ENCODE measurements at regions not wholly inside any gene's neighbourhood (a gene's known extent, or its start where the extent isn't known, plus 50 kb on each side); places are given as distances from the start of the nearest gene placed in this dataset.
A peak's percentile ranks its signal among the peaks of the same experiment; 100 is the strongest.
"Not testable (repeated sequence)": the region's sequence is repeated elsewhere in the genome, so short reads cannot be mapped to it uniquely, and the experiment has no call there.

DNA sequence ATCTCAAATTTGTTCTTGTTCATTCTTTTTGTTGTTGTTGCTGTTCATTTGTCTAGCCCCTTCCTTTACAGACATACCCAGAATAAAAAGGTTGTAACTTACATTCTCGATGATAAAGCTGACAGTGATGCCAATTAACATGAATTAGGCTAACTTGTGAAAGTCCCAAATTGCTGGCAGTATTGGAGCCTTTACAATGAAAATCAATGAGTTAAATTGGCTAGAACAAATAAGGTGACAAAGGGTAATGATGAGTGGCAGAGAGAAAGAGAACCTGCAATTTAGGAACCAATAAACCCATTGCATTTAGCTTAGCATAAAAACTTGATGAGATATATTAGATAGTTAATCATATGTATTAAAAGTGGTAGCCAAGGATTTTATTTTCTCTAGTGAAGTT lies 521.0 kb downstream of the ADCYAP1 start:
- DNase-seq = no peak

DNA sequence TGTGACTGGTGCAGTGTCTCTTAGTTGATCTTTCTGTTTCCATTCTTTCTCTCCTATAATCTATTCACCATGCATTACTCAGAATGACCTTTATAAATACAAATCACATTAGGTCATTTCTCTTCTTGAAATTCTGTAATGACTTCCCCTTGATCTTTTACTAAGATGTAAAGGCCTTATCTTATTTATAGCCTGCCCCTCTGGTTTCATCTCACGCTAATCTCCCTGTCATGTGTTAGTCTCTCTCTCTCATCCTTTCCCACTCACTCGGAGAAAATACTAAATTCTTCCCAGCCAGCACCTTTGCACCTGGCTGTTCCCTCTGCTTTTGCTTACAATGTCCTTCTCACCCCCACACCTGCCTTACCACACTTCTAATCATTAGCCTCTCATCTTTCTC lies 530.8 kb downstream of the ADCYAP1 start:
- DNase-seq = no peak

DNA sequence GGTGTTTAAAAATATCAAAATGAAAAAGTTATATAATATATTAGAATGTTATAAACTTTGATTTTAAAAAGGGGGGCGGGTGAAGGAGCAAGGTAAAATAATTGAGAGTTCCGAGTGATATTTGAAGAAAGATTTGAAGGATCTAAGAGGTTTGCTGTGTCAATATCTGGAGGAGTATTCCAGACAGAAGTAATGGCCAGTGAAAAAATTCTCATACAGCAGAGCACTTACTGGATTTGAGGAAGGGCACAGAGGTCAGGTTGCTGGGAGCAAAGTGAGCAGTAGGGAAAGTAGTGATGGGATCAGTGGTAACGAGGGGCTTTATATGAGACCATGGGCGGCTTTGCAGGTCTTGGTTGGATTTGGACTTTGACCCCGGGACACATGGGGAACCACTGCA lies 531.5 kb downstream of the ADCYAP1 start:
- no peak for DNase-seq

DNA sequence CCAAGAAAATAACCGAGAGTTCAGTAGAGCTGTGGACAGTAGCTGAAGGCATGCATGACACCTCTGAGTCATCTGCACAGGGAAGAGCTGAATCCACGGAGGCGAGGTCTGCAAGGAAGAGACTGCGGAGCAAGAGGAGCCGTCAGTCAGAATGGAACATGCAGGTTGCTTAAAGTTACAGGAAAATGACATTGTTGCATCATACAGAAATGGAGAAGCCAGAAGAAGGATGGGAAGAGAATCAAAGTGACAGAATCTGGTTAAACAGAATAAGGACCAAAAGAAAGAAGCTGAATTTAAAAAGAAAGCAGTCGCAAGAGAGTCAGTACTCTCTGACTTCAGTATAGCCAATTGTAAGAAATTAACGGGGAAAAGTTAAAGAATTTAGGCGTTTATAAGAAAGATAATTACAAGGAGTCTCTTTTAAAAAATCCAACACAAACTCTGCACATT lies 533.8 kb downstream of the ADCYAP1 start:
- DNase-seq = no peak

DNA sequence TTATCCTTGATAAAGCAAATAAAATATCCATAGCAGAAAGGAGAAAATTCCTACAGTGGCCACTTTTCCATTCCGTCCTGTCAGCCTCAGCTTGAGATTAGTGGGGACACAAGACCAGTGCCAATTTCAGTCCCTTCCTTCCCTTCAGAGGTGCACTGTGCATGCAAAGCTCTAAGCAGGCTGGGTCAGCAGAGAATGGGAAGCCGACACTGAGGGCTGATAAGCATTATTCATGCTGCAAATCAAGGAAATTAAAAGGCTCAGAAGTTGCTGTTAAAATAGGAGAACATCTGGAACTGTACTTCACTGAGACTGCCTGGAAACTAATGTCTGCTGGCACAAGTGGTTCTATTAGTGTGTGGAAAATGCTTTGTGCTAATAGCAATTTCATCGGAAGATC lies 534.3 kb downstream of the ADCYAP1 start:
- peak in 1 of 2 experiments; percentile 18 for DNase-seq

DNA sequence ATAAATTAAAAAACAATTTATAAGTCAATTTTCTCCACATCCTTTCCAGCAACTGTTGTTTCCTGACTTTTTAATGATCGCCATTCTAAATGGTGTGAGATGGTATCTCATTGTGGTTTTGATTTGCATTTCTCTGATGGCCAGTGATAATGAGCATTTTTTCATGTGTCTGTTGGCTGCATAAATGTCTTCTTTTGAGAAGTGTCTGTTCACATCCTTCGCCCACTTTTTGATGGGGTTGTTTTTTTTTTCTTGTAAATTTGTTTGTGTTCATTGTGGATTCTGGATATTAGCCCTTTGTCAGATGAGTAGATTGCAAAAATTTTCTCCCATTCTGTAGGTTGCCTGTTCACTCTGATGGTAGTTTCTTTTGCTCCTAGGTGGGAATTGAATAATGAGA lies 539.4 kb downstream of the ADCYAP1 start:
- DNase-seq = not testable (repeated sequence)

DNA sequence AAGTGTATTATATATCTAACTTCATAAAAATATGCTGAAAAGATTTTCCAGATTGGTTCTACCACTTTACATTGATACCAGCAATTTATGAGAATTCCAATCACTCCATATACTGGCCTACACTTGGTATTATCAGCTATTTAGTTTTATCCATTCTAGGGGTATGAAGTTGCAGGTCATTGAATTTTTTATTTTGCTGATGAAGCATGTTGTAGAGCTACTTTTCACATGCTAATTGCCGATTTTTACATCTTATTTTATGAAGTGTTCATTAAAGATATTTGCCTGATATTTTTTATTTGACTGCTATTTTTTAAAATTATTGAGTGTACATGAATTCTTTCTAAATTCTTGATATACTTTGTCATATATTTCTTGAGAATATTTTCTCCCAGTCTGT lies 542.1 kb downstream of the ADCYAP1 start:
- no peak for DNase-seq

DNA sequence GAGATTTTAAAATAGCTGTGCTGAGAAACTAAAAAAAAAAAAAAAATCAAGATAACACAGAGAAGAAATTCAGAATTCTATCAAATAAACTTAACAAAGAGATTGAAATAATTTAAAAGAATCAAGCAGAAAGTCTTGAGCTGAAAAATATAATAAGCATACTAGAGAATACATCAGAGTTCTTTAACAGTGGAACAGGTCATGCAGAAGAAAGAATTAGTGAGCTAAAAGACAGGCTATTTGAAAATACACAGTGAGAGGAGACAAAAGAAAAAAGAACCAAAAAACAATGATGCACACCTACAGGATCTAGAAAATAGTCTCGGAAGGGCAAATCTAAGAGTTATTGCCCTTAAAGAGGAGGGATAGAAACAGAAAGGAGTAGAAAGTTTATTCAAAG lies 548.1 kb downstream of the ADCYAP1 start:
- DNase-seq = no peak

DNA sequence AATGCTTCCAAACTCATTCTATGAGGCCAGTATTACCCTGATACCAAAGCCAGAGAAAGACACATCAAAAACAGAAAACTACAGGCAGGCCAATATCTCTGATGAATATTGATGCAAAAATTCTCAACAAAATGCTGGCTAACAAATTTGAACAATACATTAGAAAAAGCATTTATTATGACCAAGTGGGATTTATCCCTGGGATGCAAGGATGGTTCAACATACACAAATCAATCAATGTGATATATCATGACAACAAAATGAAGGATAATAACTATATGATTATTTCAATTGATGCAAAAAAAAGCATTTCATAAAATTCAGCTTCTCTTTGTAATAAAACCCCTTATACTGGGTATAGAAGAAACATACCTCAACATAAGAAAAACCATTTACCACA lies 550.9 kb downstream of the ADCYAP1 start:
- no peak for DNase-seq

DNA sequence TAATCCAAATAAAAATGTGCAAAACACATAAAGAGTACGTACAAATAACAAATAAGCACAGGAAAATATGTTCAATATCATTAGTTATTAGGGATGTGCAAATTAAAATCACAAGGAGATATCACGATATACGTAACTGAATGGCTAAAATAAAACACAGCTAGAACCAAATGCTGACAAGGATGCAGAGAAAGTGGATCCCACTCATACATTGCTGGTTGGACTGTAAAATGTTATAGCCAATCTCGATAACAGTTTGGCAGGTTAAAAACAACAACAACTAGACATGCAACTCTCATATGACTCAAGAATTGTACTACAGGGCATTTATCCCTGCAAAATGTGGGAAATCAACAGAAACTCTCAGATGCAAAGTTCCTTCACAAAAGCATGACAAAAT lies 553.9 kb downstream of the ADCYAP1 start:
- no peak for DNase-seq

DNA sequence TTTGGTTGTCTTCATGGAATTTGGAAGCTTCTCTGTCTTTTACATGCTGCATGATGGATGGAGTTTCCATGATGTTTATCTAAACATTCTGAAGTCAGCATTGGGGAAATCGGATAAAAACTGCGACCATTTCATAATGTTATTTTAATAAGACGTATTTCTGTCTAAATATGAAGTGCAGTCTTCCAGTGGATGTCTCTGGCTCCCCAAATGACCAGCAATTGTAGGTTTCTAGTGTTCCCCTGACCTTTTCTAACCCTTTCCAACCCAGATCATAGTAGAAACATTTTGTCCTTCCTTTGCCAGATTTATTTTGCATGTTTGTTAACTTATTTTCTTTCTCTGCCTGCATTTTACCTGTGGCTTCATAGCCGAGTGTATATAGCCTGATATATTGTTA lies 559.3 kb downstream of the ADCYAP1 start:
- DNase-seq = no peak

DNA sequence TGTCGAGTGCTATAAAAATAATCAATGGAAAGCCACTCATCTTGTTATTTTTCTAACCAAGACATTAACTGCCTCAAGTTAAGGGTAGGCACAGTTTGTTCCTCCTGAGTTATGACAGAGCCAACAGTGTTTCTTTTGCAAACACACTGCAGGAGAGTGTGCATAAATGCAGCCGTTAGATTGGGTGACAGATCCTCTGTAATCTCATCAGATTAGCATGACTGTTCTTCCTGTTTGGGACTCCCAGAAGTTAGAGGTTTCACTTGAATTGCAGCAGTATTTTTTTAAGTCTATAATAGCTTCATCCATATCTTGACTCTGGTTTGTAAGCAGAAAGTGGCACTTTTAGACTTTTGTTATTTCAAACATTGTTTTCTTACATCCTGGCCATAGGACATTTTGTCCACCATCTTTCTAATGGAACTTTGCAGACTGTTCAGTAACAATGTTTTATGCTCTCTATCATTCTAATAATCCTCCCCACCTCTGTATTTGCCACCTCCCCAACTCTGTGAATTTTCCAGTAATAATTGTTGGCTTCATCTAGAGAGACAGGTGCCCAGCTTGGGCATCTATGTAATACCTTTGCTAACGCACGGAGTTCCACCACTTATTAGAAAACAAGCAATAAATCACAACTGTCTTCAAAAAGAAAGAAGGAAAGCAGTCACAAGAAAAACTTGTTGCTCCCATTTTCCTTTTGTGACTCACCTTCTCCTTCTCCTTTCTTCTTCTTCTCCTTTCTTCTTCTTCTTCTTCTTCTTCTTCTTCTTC lies 560.0 kb downstream of the ADCYAP1 start:
- DNase-seq = peak in 1 of 2 experiments; percentile 5

DNA sequence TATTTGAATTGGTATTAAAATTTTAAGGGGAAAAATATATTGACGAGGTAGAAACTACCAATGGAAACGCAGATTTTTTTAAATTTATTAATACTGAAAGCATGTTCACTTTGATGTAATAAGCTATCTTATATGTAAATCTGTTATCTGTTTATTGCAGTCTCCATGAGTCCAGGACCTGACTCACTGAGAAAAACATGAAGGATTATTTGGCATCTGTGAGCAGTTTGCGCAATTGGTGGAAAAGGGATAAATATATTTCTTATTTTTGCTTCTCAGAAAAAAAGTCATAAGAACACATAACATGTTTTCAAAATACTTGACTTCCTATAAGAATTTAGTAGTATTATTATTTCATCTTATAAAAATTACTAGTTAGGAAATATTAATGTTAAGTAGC lies 561.4 kb downstream of the ADCYAP1 start:
- no peak for DNase-seq

DNA sequence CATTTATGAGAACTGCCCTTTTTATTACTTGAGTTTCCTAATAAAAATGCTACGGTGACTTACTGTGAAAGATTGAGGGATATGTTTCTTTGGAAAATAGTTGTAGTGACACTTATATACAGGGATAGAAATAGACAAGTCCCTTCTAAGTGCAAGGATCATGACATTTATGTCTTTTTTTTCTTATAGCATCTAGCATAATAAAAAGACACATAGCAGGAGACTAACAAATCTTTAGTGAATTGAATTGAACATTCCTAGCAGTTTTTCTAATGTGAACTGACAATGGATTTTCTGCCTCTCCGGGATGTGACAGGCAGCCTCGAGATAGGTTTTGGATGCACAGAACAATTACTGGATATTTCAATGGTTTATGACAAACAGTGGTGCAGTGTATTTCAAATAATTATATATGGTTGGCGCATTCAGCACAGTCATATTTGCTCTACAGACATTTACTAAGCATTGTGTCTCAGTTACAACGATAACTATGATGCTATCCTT lies 562.8 kb downstream of the ADCYAP1 start:
- DNase-seq = no peak

DNA sequence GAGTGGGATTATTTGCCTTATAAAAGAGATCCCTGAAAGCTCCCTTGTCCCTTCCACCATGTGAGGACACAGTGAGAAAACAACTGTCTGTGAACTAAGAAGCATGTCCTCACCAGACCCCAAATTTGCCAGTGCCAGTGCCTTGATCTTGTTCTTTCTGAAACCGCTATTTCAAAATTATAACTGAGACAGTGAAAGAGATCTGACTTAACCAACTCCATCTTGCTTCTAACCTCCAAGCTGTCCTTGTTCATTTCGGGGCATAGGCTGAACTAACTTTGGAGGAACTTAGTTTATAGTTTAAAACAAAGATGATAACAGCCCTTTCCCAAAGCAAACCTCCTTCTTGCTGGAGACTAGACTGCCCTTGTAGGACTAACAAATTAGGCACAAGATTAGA lies 563.9 kb downstream of the ADCYAP1 start:
- no peak for DNase-seq

DNA sequence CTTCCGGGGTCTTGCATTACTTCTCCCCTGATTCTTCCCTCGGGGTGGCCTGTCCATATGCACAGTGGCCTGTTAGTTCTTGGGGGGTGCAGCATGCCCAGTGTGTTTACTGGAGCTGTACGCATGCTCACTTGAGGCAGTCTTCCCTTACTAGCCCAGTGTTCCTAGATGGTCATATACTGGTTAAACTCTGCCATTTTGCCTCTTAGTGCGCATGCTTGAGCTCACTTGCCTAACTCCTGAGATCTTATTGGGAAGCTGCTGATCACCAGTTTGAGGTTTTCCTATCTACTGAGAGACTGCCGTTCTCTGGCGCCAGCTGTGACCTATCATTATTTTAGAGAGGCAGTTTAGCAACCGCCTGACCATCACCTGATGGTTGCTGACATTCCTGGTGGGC lies 571.2 kb downstream of the ADCYAP1 start:
- no peak for DNase-seq

DNA sequence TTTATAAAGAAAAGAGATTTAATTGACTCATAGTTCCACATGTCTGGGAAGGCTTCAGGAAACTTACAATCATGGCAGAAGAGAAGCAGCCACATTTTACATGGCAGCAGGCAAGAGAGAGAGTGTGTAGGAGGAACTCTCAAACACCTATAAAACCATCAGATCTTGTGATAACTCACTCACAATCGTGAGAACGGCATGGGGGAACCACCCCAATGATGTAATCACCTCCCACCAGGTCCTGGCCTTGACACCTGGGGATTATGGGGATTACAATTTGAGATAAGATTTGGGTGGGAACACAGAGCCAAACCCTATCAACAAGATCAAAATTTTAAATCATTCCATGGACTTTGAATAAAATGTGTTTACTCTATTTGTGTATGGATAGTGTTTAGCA lies 575.6 kb downstream of the ADCYAP1 start:
- DNase-seq = no peak

DNA sequence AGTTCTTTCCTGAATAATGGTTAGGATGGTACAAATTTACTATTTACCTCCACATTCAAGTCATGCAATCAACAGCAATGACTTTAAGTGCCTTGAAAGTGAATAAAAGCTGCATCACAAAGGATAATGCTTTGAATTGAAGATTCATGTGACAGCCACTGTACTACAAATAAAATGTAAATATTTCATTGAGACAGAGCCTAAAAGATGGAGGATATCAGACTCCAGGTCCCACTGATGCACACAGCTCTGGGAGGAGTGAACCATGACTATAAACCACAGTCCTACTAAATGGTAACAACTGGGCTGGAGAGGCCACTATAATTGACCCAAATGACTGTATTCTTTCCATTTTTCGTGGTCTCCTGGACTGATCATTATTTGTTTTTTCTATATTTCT lies 576.9 kb downstream of the ADCYAP1 start:
- DNase-seq = no peak

DNA sequence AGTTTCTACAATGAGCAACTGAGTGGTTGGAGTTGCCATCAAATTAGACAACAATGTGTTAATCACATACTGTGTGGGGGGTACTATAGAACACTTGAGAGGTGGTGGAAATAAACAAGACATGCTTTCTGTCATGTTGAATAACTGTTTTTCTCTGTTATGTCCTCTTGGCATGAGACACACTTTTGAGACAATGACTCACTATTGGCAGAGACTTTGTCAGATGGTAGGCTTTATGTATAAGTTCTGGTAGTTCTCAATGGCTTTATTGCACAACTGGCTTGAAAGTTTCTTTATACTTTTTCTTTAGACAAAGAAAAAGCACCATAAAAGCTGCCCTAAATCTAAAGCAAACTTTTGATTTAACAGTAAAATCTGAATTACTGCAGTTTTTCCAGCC lies 578.7 kb downstream of the ADCYAP1 start:
- DNase-seq = no peak

DNA sequence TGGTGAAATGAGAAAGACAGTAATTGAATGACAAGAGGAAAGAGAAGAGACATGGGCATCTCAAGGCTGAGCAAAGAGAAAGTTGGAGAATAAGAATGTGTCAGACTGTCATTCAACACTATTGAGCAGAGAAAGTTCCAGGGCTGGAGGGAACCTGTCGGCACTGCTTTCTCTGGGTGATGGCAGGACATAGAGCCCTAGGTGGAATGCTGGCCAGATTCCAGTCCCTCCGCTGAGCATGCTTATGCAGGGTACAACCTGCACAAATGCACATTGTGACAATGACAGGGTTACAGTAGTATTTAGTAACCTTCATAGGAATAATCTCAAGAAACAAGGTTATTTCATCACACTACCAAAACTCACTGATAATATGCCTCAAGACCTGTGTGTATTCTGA lies 582.8 kb downstream of the ADCYAP1 start:
- DNase-seq = no peak

DNA sequence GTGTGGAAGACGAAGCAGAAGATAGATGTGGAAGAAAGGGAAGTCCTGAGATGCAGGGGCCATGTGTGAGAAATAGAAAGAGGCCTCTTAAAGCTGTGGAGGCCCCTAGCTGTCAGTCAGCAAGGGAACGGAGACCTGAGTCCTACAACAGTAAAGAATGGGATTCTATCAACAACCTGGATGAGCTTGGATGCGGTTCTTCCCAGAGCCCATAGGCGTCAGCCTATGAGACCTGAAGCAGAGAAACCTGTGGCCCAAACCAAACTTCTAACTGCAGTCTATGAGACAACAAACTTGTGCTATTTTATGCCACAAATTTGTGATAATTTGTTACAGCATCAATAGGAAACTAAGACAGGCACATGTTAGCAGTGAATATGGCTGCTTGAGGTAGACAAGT lies 583.7 kb downstream of the ADCYAP1 start:
- no peak for DNase-seq

DNA sequence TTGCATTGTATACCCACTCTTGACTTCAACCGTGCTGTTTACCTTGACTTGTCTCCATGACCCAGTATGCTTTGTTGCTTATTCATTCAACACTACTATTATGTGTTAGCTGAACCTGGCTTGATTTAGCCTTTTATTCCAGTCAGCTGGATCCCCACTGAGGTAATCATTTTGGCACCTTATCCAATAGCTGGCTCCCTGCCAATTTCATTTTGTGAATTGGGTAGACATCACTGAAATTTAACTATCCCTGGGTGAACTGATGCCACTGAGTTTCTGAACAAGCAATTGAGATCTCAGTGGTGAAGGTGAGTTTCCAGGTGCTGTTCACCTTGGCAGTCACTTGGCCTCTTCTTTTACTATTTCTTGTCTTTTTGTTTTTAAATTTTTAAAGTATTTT lies 584.3 kb downstream of the ADCYAP1 start:
- DNase-seq = no peak

DNA sequence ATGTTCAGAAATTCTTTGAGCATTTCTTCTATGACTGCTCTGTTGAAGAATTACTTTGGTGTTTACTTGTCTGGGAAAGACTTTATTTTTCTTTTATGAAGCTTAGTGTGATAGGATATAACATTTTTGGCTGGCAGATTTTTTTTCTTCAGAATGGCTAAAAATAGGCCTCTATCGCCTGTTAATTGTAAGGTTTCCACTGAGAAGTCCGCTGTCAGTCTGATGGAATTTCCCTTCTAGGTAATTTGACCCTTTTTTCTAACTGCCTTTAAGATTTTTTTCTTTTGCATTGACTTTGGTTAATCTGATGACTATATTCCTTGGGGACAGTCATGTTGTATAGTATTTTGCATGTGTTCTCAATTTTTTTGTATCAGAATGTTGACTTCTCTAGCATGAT lies 590.7 kb downstream of the ADCYAP1 start:
- DNase-seq = no peak

DNA sequence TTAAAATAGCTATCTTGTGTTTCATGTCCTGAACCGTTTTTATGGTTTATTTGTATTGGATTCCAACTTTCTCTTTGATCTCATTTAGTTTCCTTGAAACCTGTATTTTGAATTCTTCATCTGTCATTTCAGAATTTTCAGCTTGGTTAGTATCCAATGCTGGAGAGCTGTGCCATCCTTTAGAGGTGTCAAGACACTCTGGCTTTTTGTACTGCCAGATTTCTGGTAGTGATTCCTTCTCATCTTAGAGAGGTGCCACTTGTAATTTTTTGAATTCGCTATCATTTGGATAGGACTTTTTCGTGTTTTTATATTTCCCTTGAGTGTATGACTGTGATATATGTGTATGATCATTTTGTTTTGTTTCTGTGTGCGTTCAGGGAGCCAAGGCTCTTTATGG lies 591.4 kb downstream of the ADCYAP1 start:
- no peak for DNase-seq

DNA sequence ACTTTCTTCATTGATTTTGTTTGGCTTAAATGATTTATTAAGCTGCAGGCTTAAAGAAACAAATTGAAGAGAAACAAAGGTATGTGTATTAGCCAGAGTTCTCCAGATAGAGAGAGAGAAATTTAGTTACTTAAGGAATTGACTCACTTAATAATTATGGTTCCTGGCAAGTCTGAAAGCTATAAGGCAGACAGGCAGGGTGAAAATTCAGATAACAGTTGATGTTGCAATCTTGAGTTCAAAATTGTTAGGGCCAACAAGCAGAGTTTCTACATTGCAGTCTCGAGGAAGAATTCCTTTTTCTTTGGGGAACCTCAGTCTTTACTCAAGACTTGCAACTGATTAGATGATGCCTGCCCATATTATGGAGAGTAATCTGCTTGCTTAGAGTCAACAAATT lies 593.5 kb downstream of the ADCYAP1 start:
- no peak for DNase-seq
